Liver (tissue), 8 donors: ENCODE measurements at regions not wholly inside any gene's neighbourhood (a gene's known extent, or its start where the extent isn't known, plus 50 kb on each side); places are given as distances from the start of the nearest gene placed in this dataset.

ENCODE experiments used
- DNase-seq: peaks from one replicate; pipeline ENCODE4 v3.0.0-alpha.2; 2017; ENCODE audit warnings: low spot score
- H3K27ac ChIP-seq, 2 donors: one replicate each; pipeline ENCODE4 v1.7.0; 2013; ENCODE audit warnings: inconsistent platforms in 2 of 2, low read length in 2 of 2, control low read depth in 1 of 2, low read depth in 1 of 2, mild to moderate bottlenecking in 1 of 2
- H3K27me3 ChIP-seq, 4 donors: one replicate each; pipeline versions ENCODE4 v1.6.1 to v1.7.0; 2013; ENCODE audit warnings: low read length in 3 of 4, inconsistent platforms in 1 of 4, mild to moderate bottlenecking in 1 of 4, moderate library complexity in 1 of 4; ENCODE audit not compliant: control insufficient read depth in 4 of 4, insufficient read depth in 4 of 4
- H3K36me3 ChIP-seq, 4 donors: one replicate each; pipeline versions ENCODE4 v1.6.1 to v1.7.0; 2013; ENCODE audit warnings: low read length in 3 of 4, mild to moderate bottlenecking in 3 of 4, low read depth in 1 of 4, moderate library complexity in 1 of 4; ENCODE audit not compliant: control insufficient read depth in 4 of 4, insufficient read depth in 3 of 4
- H3K4me1 ChIP-seq, 4 donors: one replicate each; pipeline versions ENCODE4 v1.6.1 to v1.7.0; 2013; ENCODE audit warnings: low read length in 3 of 4, mild to moderate bottlenecking in 3 of 4, moderate library complexity in 1 of 4; ENCODE audit not compliant: control insufficient read depth in 4 of 4, insufficient read depth in 4 of 4
- H3K4me3 ChIP-seq, 3 donors: one replicate each; pipeline versions ENCODE4 v1.6.1 to v1.7.0; 2013; ENCODE audit warnings: low read length in 3 of 3, control low read depth in 1 of 3, low read depth in 1 of 3, mild to moderate bottlenecking in 1 of 3
- H3K9ac ChIP-seq, 2 donors: one replicate each; pipeline ENCODE4 v1.7.0; 2013; ENCODE audit warnings: low read length in 2 of 2, mild to moderate bottlenecking in 2 of 2, moderate library complexity in 2 of 2, control low read depth in 1 of 2, low read depth in 1 of 2
- H3K9me3 ChIP-seq, 4 donors: one replicate each; pipeline versions ENCODE4 v1.6.1 to v1.7.0; 2013; ENCODE audit warnings: low read length in 3 of 4; ENCODE audit not compliant: control insufficient read depth in 4 of 4
- FOXA1 ChIP-seq: IDR thresholded peaks from 2 replicates; pipeline ENCODE4 v1.6.1; 2016; ENCODE audit warnings: antibody characterized with exemption
- GABPA ChIP-seq, 2 donors: IDR thresholded peaks in 1 of 2; conservative IDR thresholded peaks in 1 of 2; 2 replicates each; pipeline ENCODE4 v1.6.1; 2016; ENCODE audit warnings: antibody characterized with exemption in 2 of 2, mild to moderate bottlenecking in 1 of 2, moderate library complexity in 1 of 2
- HNF4A ChIP-seq, 2 donors: conservative IDR thresholded peaks; 2 replicates each; pipeline ENCODE4 v1.6.1; 2016; ENCODE audit warnings: antibody characterized with exemption in 2 of 2, mild to moderate bottlenecking in 2 of 2
- JUND ChIP-seq, 2 donors: IDR thresholded peaks; 2 replicates each; pipeline ENCODE4 v1.6.1; 2016; ENCODE audit warnings: antibody characterized with exemption in 2 of 2
- MAX ChIP-seq: IDR thresholded peaks from 2 replicates; pipeline ENCODE4 v1.6.1; 2016; ENCODE audit warnings: antibody characterized with exemption
- NR2F2 ChIP-seq: IDR thresholded peaks from 2 replicates; pipeline ENCODE4 v1.6.1; 2016; ENCODE audit warnings: antibody characterized with exemption
- RAD21 ChIP-seq, 2 donors: IDR thresholded peaks; 2 replicates each; pipeline ENCODE4 v1.6.1; 2016; ENCODE audit warnings: antibody characterized with exemption in 2 of 2, mild to moderate bottlenecking in 2 of 2
- REST ChIP-seq: IDR thresholded peaks from 2 replicates; pipeline ENCODE4 v1.6.1; 2016; ENCODE audit warnings: antibody characterized with exemption, mild to moderate bottlenecking
- SP1 ChIP-seq: IDR thresholded peaks from 2 replicates; pipeline ENCODE4 v1.6.1; 2018; ENCODE audit warnings: antibody characterized with exemption, mild to moderate bottlenecking
- TAF1 ChIP-seq: conservative IDR thresholded peaks from 2 replicates; pipeline ENCODE4 v1.6.1; 2016; ENCODE audit warnings: antibody characterized with exemption, mild to moderate bottlenecking
- YY1 ChIP-seq: IDR thresholded peaks from 2 replicates; pipeline ENCODE4 v1.6.1; 2016; ENCODE audit warnings: antibody characterized with exemption, mild to moderate bottlenecking
- ZBTB33 ChIP-seq: IDR thresholded peaks from 2 replicates; pipeline ENCODE4 v1.6.1; 2016; ENCODE audit warnings: antibody characterized with exemption
- WGBS: extraction: QIAGEN DNeasy Blood & Tissue Kit; methylation state at CpG from one replicate; pipeline ENCODE4 v1.1.7; 2013; 5-methylcytosine and 5-hydroxymethylcytosine counted together
- TF ChIP-seq, protein P1 (sequence below): fragments of 150-350 bp; IDR thresholded peaks from 2 replicates; pipeline ENCODE4 v1.5.1; 2017; ENCODE audit warnings: improper control_type of control experiment, low read depth, low read length; ENCODE audit not compliant: missing input control
- TF ChIP-seq, protein P2 (sequence below): IDR thresholded peaks from 2 replicates; pipeline ENCODE4 v1.6.1; 2016; ENCODE audit warnings: antibody characterized with exemption
- donor health status: healthy.
- donor health status: healthy.
- donor health status: healthy.
- donor health status: healthy.
- donor health status: healthy.

DNA sequence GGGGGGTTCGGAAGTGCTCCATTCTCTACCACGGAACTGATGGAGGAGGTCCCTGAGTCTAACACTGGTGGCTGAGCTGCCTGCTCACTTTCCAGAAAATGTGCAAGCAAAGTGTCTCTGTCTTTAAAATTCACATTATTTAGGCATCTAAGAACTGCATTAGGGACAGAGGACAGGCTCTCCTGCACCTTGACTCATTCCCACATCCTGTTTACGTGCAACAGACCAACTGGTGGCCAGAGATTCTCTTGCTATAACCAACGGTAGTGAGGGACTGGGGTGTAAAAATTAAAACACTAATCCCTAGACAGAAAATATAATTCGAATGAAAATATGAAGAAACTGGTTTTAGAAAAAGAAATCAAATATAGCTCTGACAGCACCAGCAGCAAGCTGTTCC is 320.9 kb downstream of the IRX2 start:
- no peaks in the 10 kb centered on the region for H3K27me3 ChIP-seq
- no peak overlapping the region for H3K4me3 ChIP-seq
- WGBS, result 68% methylated on average over 5 of the region's 5 CpGs
- no peak overlapping the region for H3K9ac ChIP-seq
- no peaks in the 10 kb centered on the region for H3K36me3 ChIP-seq
- H3K9me3 ChIP-seq, result no peaks in the 10 kb centered on the region
- H3K27ac ChIP-seq, result no peak overlapping the region
- no peaks in the 10 kb centered on the region for H3K4me1 ChIP-seq
- TF ChIP-seq JUND (IDR thresholded peaks at IDR 0.05) (no peak), MAX (no peak), SP1 (no peak), FOXA1 (no peak)
- no peak for DNase-seq

GRCh38 chr5:2427983-2428382 is 323.5 kb downstream of the IRX2 start:
- H3K4me1 ChIP-seq, result no peaks in the 10 kb centered on the region

More at GRCh38 chr5:2427983-2428382, 323.5 kb downstream of the IRX2 start:
- TF ChIP-seq YY1 (no peak), GABPA (IDR thresholded peaks at IDR 0.05 in 1 of 2, conservative IDR thresholded peaks at IDR 0.05 in 1 of 2) (no peak), RAD21 (IDR thresholded peaks at IDR 0.05) (no peak), HNF4A (conservative IDR thresholded peaks at IDR 0.05) (no peak), NR2F2 (no peak), ZBTB33 (no peak), REST (no peak), TAF1 (no peak), SP1 (no peak), MAX (no peak), JUND (IDR thresholded peaks at IDR 0.05) (no peak)
- TF ChIP-seq, protein P1, sequence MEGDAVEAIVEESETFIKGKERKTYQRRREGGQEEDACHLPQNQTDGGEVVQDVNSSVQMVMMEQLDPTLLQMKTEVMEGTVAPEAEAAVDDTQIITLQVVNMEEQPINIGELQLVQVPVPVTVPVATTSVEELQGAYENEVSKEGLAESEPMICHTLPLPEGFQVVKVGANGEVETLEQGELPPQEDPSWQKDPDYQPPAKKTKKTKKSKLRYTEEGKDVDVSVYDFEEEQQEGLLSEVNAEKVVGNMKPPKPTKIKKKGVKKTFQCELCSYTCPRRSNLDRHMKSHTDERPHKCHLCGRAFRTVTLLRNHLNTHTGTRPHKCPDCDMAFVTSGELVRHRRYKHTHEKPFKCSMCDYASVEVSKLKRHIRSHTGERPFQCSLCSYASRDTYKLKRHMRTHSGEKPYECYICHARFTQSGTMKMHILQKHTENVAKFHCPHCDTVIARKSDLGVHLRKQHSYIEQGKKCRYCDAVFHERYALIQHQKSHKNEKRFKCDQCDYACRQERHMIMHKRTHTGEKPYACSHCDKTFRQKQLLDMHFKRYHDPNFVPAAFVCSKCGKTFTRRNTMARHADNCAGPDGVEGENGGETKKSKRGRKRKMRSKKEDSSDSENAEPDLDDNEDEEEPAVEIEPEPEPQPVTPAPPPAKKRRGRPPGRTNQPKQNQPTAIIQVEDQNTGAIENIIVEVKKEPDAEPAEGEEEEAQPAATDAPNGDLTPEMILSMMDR, result no peak
- TF ChIP-seq, protein P2, sequence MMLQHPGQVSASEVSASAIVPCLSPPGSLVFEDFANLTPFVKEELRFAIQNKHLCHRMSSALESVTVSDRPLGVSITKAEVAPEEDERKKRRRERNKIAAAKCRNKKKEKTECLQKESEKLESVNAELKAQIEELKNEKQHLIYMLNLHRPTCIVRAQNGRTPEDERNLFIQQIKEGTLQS, result no peak
- H3K9ac ChIP-seq, result no peak overlapping the region
- H3K27me3 ChIP-seq, result no peaks in the 10 kb centered on the region
- H3K36me3 ChIP-seq, result no peaks in the 10 kb centered on the region
- 72% methylated on average over 4 of the region's 4 CpGs for WGBS
- H3K27ac ChIP-seq, result no peak overlapping the region
- no peaks in the 10 kb centered on the region for H3K9me3 ChIP-seq
- no peak overlapping the region for H3K4me3 ChIP-seq
- no peak for DNase-seq
